ENCODE measurements at regions not wholly inside any gene's neighbourhood (a gene's known extent, or its start where the extent isn't known, plus 50 kb on each side); places are given as distances from the start of the nearest gene placed in this dataset.

DNA sequence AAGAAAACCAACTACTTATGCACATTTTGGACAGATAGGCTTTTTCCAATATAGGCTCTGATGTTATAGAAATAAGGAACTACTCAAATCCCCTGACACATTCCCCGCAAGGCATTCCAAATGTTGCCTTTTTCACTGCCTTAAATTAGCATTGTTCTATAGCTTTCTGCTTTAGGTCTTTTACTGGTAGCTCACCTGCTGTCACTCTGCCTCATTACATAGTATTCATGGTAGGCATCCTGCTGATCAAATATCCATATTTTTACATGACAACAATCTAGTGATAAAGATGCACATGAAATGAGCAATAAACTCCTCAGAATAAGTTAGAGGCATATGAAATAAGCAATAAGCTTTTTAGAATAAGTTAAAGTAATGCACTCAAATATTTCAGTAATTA, 542.7 kb downstream of the FAM133A start:
- no peaks in the 10 kb centered on the region for H3K27me3 ChIP-seq (replicated peaks in 1 of 4; ENCODE audit: control insufficient read depth in 3 of 4, extremely low read depth in 1 of 4, insufficient read depth in 3 of 4, low read length in 3 of 4)
- no peak overlapping the region for H2AK5ac ChIP-seq (ENCODE audit: low read depth, low read length)
- H3K79me1 ChIP-seq (ENCODE audit: low read depth, low read length), result no peaks in the 10 kb centered on the region
- H4K20me1 ChIP-seq (replicated peaks in 1 of 2; ENCODE audit: control insufficient read depth in 1 of 2, insufficient read depth in 2 of 2, low read length in 2 of 2), result no peaks in the 10 kb centered on the region
- no peaks in the 10 kb centered on the region; a peak in 2 of 8 replicates for H3K36me3 ChIP-seq (ENCODE audit: control insufficient read depth in 2 of 4, insufficient read depth in 4 of 4, low read length in 3 of 4)
- ChIA-PET POLR2A (ENCODE audit: partially characterized antibody) (no interaction called here), CTCF (ENCODE audit: partially characterized antibody) (no interaction called here)
- no peak overlapping the region for H4K8ac ChIP-seq (ENCODE audit: extremely low read depth, insufficient read depth, low read length)
- no peak overlapping the region for H3K9ac ChIP-seq (replicated peaks in 1 of 4; ENCODE audit: extremely low read depth in 1 of 4, low read depth in 3 of 4, low read length in 3 of 4)
- H2BK5ac ChIP-seq (ENCODE audit: low read depth, low read length), result no peak overlapping the region; the same call in 1 of the 2 replicates
- H3K4ac ChIP-seq (replicated peaks; ENCODE audit: insufficient read length, low read depth, low read length), result no peak overlapping the region
- no peak overlapping the region for H2BK120ac ChIP-seq (replicated peaks; ENCODE audit: low read depth, low read length)
- 0% methylated on average over 1 of the region's 1 CpG; no CpG with 5 or more reads in 1 of the 2 experiments for WGBS, 2 experiments (ENCODE audit: extremely low coverage in 1 of 2, insufficient coverage in 1 of 2, insufficient read length in 1 of 2, insufficient replicate concordance in 2 of 2, low coverage in 1 of 2, low lambda C conversion rate in 2 of 2, missing lambda C conversion rate in 1 of 2)
- no peak overlapping the region for H4K91ac ChIP-seq (replicated peaks; ENCODE audit: insufficient read length, low read length)
- H3K14ac ChIP-seq (ENCODE audit: insufficient read length), result no peak overlapping the region
- no peaks in the 10 kb centered on the region; a peak in 1 of 7 replicates for H3K4me1 ChIP-seq (replicated peaks in 1 of 4; ENCODE audit: control insufficient read depth in 3 of 4, insufficient read depth in 4 of 4, low read length in 3 of 4)
- H3K23me2 ChIP-seq (ENCODE audit: low read depth, low read length), result no peaks in the 10 kb centered on the region
- H2BK20ac ChIP-seq (ENCODE audit: low read length), result no peak overlapping the region
- no peak overlapping the region for H3K18ac ChIP-seq (ENCODE audit: extremely low read depth, low read length)
- H2AFZ ChIP-seq (ENCODE audit: low read length), result no peak overlapping the region
- DNase-seq (ENCODE audit: low read depth in 1 of 2, low spot score in 2 of 2) (no peak), FAIRE-seq (peak; percentile 85)
- no peak overlapping the region for H3K27ac ChIP-seq (ENCODE audit: low read depth, low read length)
- H3K23ac ChIP-seq (ENCODE audit: insufficient read length), result no peak overlapping the region
- no peaks in the 10 kb centered on the region for H3K79me2 ChIP-seq (ENCODE audit: control insufficient read depth in 1 of 2, insufficient read depth in 2 of 2, low read length in 2 of 2)
- H4K5ac ChIP-seq (ENCODE audit: insufficient read length, low read depth, low read length), result peak overlapping the region; percentile 97
- no peaks in the 10 kb centered on the region for H3K9me3 ChIP-seq (ENCODE audit: insufficient read depth in 2 of 2, low read depth in 1 of 2, low read length in 1 of 2)
- H3K4me2 ChIP-seq (ENCODE audit: insufficient read depth in 1 of 2, low read depth in 2 of 2, low read length in 2 of 2), result peak overlapping the region in 1 of 2 experiments; percentile 42; a peak in 2 of 4 replicates
- peak overlapping the region in 1 of 4 experiments; percentile 21; a peak in 1 of 8 replicates for H3K4me3 ChIP-seq (ENCODE audit: extremely low read depth in 1 of 4, insufficient read depth in 2 of 4, low read depth in 3 of 4, low read length in 4 of 4)
- no peak overlapping the region for H2BK12ac ChIP-seq (ENCODE audit: low read depth, low read length)
- no peak overlapping the region for H2BK15ac ChIP-seq (ENCODE audit: low read length)
- no peak overlapping the region for H3K56ac ChIP-seq (replicated peaks; ENCODE audit: insufficient read length, low read depth, low read length)
- TF ChIP-seq, protein P1, sequence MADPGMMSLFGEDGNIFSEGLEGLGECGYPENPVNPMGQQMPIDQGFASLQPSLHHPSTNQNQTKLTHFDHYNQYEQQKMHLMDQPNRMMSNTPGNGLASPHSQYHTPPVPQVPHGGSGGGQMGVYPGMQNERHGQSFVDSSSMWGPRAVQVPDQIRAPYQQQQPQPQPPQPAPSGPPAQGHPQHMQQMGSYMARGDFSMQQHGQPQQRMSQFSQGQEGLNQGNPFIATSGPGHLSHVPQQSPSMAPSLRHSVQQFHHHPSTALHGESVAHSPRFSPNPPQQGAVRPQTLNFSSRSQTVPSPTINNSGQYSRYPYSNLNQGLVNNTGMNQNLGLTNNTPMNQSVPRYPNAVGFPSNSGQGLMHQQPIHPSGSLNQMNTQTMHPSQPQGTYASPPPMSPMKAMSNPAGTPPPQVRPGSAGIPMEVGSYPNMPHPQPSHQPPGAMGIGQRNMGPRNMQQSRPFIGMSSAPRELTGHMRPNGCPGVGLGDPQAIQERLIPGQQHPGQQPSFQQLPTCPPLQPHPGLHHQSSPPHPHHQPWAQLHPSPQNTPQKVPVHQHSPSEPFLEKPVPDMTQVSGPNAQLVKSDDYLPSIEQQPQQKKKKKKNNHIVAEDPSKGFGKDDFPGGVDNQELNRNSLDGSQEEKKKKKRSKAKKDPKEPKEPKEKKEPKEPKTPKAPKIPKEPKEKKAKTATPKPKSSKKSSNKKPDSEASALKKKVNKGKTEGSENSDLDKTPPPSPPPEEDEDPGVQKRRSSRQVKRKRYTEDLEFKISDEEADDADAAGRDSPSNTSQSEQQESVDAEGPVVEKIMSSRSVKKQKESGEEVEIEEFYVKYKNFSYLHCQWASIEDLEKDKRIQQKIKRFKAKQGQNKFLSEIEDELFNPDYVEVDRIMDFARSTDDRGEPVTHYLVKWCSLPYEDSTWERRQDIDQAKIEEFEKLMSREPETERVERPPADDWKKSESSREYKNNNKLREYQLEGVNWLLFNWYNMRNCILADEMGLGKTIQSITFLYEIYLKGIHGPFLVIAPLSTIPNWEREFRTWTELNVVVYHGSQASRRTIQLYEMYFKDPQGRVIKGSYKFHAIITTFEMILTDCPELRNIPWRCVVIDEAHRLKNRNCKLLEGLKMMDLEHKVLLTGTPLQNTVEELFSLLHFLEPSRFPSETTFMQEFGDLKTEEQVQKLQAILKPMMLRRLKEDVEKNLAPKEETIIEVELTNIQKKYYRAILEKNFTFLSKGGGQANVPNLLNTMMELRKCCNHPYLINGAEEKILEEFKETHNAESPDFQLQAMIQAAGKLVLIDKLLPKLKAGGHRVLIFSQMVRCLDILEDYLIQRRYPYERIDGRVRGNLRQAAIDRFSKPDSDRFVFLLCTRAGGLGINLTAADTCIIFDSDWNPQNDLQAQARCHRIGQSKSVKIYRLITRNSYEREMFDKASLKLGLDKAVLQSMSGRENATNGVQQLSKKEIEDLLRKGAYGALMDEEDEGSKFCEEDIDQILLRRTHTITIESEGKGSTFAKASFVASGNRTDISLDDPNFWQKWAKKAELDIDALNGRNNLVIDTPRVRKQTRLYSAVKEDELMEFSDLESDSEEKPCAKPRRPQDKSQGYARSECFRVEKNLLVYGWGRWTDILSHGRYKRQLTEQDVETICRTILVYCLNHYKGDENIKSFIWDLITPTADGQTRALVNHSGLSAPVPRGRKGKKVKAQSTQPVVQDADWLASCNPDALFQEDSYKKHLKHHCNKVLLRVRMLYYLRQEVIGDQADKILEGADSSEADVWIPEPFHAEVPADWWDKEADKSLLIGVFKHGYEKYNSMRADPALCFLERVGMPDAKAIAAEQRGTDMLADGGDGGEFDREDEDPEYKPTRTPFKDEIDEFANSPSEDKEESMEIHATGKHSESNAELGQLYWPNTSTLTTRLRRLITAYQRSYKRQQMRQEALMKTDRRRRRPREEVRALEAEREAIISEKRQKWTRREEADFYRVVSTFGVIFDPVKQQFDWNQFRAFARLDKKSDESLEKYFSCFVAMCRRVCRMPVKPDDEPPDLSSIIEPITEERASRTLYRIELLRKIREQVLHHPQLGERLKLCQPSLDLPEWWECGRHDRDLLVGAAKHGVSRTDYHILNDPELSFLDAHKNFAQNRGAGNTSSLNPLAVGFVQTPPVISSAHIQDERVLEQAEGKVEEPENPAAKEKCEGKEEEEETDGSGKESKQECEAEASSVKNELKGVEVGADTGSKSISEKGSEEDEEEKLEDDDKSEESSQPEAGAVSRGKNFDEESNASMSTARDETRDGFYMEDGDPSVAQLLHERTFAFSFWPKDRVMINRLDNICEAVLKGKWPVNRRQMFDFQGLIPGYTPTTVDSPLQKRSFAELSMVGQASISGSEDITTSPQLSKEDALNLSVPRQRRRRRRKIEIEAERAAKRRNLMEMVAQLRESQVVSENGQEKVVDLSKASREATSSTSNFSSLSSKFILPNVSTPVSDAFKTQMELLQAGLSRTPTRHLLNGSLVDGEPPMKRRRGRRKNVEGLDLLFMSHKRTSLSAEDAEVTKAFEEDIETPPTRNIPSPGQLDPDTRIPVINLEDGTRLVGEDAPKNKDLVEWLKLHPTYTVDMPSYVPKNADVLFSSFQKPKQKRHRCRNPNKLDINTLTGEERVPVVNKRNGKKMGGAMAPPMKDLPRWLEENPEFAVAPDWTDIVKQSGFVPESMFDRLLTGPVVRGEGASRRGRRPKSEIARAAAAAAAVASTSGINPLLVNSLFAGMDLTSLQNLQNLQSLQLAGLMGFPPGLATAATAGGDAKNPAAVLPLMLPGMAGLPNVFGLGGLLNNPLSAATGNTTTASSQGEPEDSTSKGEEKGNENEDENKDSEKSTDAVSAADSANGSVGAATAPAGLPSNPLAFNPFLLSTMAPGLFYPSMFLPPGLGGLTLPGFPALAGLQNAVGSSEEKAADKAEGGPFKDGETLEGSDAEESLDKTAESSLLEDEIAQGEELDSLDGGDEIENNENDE (IDR thresholded peaks at IDR 0.05; ENCODE audit: insufficient replicate concordance, low read length), result peak; percentile 79

All from H1 (cell line).